ENCODE measurements at regions not wholly inside any gene's neighbourhood (a gene's known extent, or its start where the extent isn't known, plus 50 kb on each side); places are given as distances from the start of the nearest gene placed in this dataset.
A peak's percentile ranks its signal among the peaks of the same experiment; 100 is the strongest.

- TF ChIP-seq ZNF512 (CRISPR knock-in tag; IDR thresholded peaks at IDR 0.05): no peak
- no peak for TF ChIP-seq BRCA1 (CRISPR knock-in tag; IDR thresholded peaks at IDR 0.05)
- TF ChIP-seq KDM4B (CRISPR knock-in tag; IDR thresholded peaks at IDR 0.05): no peak
- TF ChIP-seq XBP1 (CRISPR knock-in tag; IDR thresholded peaks at IDR 0.05): no peak
- no peak for TF ChIP-seq ZNF282 (IDR thresholded peaks at IDR 0.05; ENCODE audit: partially characterized antibody)
- no peak for TF ChIP-seq SNAPC5 (CRISPR knock-in tag; IDR thresholded peaks at IDR 0.05; ENCODE audit: borderline replicate concordance)
- TF ChIP-seq ONECUT2 (CRISPR knock-in tag; IDR thresholded peaks at IDR 0.05): no peak
- no peak for TF ChIP-seq ZNF800 (CRISPR knock-in tag; IDR thresholded peaks at IDR 0.05)
- TF ChIP-seq ZNF766 (CRISPR knock-in tag; IDR thresholded peaks at IDR 0.05; ENCODE audit: borderline replicate concordance): no peak
- no peak for TF ChIP-seq NFIB (CRISPR knock-in tag; IDR thresholded peaks at IDR 0.05; ENCODE audit: borderline replicate concordance)
- TF ChIP-seq ZNF570 (CRISPR knock-in tag; IDR thresholded peaks at IDR 0.05; ENCODE audit: borderline replicate concordance): no peak
- TF ChIP-seq ZNF101 (CRISPR knock-in tag; IDR thresholded peaks at IDR 0.05; ENCODE audit: borderline replicate concordance, low read depth): no peak
- no peak for TF ChIP-seq RELA (CRISPR knock-in tag; IDR thresholded peaks at IDR 0.05)
- TF ChIP-seq RORA (CRISPR knock-in tag; IDR thresholded peaks at IDR 0.05): 0 out of 2 replicates have a peak, but pooled peaks have one; percentile 63
- TF ChIP-seq ZNF737 (CRISPR knock-in tag; IDR thresholded peaks at IDR 0.05; ENCODE audit: borderline replicate concordance): no peak
- TF ChIP-seq SSRP1 (CRISPR knock-in tag; IDR thresholded peaks at IDR 0.05): no peak
- TF ChIP-seq ZNF770 (CRISPR knock-in tag; IDR thresholded peaks at IDR 0.05): peak; percentile 53; the same call in 1 of the 2 replicates
- TF ChIP-seq SNAI1 (CRISPR knock-in tag; IDR thresholded peaks at IDR 0.05; ENCODE audit: borderline replicate concordance): no peak
- TF ChIP-seq ZNF709 (CRISPR knock-in tag; IDR thresholded peaks at IDR 0.05): no peak
- TF ChIP-seq SIN3A (IDR thresholded peaks at IDR 0.05; ENCODE audit: borderline replicate concordance, low read depth, low read length): no peak
- no peak for TF ChIP-seq RARG (CRISPR knock-in tag; IDR thresholded peaks at IDR 0.05; ENCODE audit: low read depth)
- TF ChIP-seq GMEB2 (CRISPR knock-in tag; IDR thresholded peaks at IDR 0.05; ENCODE audit: low read depth): no peak
These were observed 270.5 kb downstream of the ACTR3 start (continued) for GRCh38 chr2:114160263-114160981.
